ENCODE measurements at regions not wholly inside any gene's neighbourhood (a gene's known extent, or its start where the extent isn't known, plus 50 kb on each side); places are given as distances from the start of the nearest gene placed in this dataset.

DNA sequence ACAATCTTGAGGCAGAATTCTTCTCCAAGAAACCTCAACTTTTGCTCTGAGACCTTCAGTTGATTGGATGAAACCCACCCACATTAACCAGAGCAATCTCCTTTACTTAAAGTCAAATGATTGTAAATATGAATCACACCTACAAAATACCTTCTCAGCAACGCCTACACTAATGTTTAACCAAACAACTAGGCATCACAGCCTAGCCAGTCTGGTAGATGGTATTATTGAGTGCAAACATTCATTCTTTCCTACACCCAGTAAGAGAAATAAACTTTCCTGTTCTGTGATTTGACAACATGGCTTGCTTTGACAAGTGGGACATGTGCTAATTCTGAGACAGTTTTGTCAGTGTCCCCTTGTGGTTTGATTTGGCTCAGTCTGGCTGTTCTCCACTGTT is 252.2 kb downstream of the HACE1 start:
- no peak for TF ChIP-seq POLR2A (IDR thresholded peaks at IDR 0.05; ENCODE audit: low read length)
- no peak for TF ChIP-seq GATA1 (IDR thresholded peaks at IDR 0.05; ENCODE audit: low read depth, low read length)
